Activated CD8-positive, alpha-beta memory T cell treated with anti-CD3 and anti-CD28 coated beads, Interleukin-2, amount 50 U/mL, for 24 hours (primary cell): ENCODE measurements at regions not wholly inside any gene's neighbourhood (a gene's known extent, or its start where the extent isn't known, plus 50 kb on each side); places are given as distances from the start of the nearest gene placed in this dataset.
"Not testable (repeated sequence)": the region's sequence is repeated elsewhere in the genome, so short reads cannot be mapped to it uniquely, and the experiment has no call there.

ENCODE experiments used
- DNase-seq: peaks from one replicate; pipeline ENCODE4 v3.0.0-alpha.2; 2020; ENCODE audit errors: extremely low read depth

GRCh38 chr10:90023950-90024349 lies 322.6 kb downstream of the KIF20B start:
- no peak for DNase-seq

GRCh38 chr10:90028312-90028711 lies 326.9 kb downstream of the KIF20B start:
- no peak for DNase-seq

GRCh38 chr10:90031776-90032175 lies 330.4 kb downstream of the KIF20B start:
- no peak for DNase-seq

- no peak for DNase-seq
These were observed 331.1 kb downstream of the KIF20B start for GRCh38 chr10:90032519-90032918.

GRCh38 chr10:90034862-90035261 lies 333.5 kb downstream of the KIF20B start:
- DNase-seq, result not testable (repeated sequence)

GRCh38 chr10:90041585-90041984 lies 340.2 kb downstream of the KIF20B start:
- DNase-seq, result no peak

- no peak for DNase-seq
These were observed 340.7 kb downstream of the KIF20B start for GRCh38 chr10:90042075-90042474.

- DNase-seq, result no peak
These were observed 345.9 kb downstream of the KIF20B start for GRCh38 chr10:90047243-90047729.

GRCh38 chr10:90051053-90051452 lies 349.7 kb downstream of the KIF20B start:
- DNase-seq, result no peak

GRCh38 chr10:90051474-90051873 lies 350.1 kb downstream of the KIF20B start:
- DNase-seq, result no peak

- DNase-seq, result no peak
These were observed 361.4 kb downstream of the KIF20B start for GRCh38 chr10:90062786-90063185.

GRCh38 chr10:90064295-90064694 lies 362.9 kb downstream of the KIF20B start:
- DNase-seq, result no peak

GRCh38 chr10:90066435-90066834 lies 365.0 kb downstream of the KIF20B start:
- no peak for DNase-seq

GRCh38 chr10:90075995-90076394 lies 374.6 kb downstream of the KIF20B start:
- no peak for DNase-seq

- DNase-seq, result no peak
These were observed 378.4 kb downstream of the KIF20B start for GRCh38 chr10:90079819-90080218.

- not testable (repeated sequence) for DNase-seq
These were observed 385.3 kb downstream of the KIF20B start for GRCh38 chr10:90086606-90087190.

GRCh38 chr10:90087197-90088023 lies 386.0 kb downstream of the KIF20B start:
- DNase-seq, result no peak

GRCh38 chr10:90088024-90088317 lies 386.6 kb downstream of the KIF20B start:
- no peak for DNase-seq

- DNase-seq, result no peak
These were observed 388.3 kb downstream of the KIF20B start for GRCh38 chr10:90089719-90090118.

GRCh38 chr10:90096196-90096595 lies 394.8 kb downstream of the KIF20B start:
- DNase-seq, result no peak

- not testable (repeated sequence) for DNase-seq
These were observed 406.2 kb downstream of the KIF20B start for GRCh38 chr10:90107581-90107980.

GRCh38 chr10:90111671-90112070 lies 410.3 kb downstream of the KIF20B start:
- DNase-seq, result no peak

- DNase-seq, result no peak
These were observed 411.3 kb downstream of the KIF20B start for GRCh38 chr10:90112681-90113080.
